Breast epithelium (tissue), 4 donors: ENCODE measurements at regions not wholly inside any gene's neighbourhood (a gene's known extent, or its start where the extent isn't known, plus 50 kb on each side); places are given as distances from the start of the nearest gene placed in this dataset.

ENCODE experiments used
- DNase-seq, 2 donors: peaks; one replicate each; pipeline ENCODE4 v3.0.0-alpha.2; 2019; ENCODE audit warnings: low spot score in 2 of 2
- H3K27ac ChIP-seq, 2 donors: fragments of 200-600 bp; sonication (generic) in 1 of 2; one replicate each; pipeline ENCODE4 v1.5.1; 2016 to 2019; ENCODE audit warnings: mild to moderate bottlenecking in 1 of 2
- H3K27me3 ChIP-seq, 2 donors: fragments of 200-600 bp; sonication (generic) in 1 of 2; one replicate each; pipeline versions ENCODE4 v1.5.1 to v1.6.0; 2017 to 2019; ENCODE audit warnings: control low read depth in 1 of 2, mild to moderate bottlenecking in 1 of 2
- H3K36me3 ChIP-seq: fragments of 200-600 bp; one replicate; pipeline ENCODE4 v1.5.1; 2019
- H3K4me1 ChIP-seq, 2 donors: fragments of 200-600 bp; sonication (generic); one replicate each; pipeline ENCODE4 v1.5.1; 2016 to 2019; ENCODE audit warnings: control low read depth in 1 of 2
- H3K4me3 ChIP-seq, 3 donors: fragments of 200-600 bp; sonication (generic); 1 replicate in 2 of 3; 2 replicates in 1 of 3; pipeline ENCODE4 v1.5.1; 2016 to 2019; ENCODE audit warnings: mild to moderate bottlenecking in 3 of 3, moderate library complexity in 2 of 3
- H3K9me3 ChIP-seq, 2 donors: fragments of 200-600 bp; sonication (generic) in 1 of 2; one replicate each; pipeline ENCODE4 v1.5.1; 2016 to 2019; ENCODE audit warnings: control low read depth in 1 of 2
- POLR2A ChIP-seq: fragments of 450-650 bp; IDR thresholded peaks from one replicate; pipeline ENCODE4 v1.6.1; 2016; ENCODE audit warnings: antibody characterized with exemption, mild to moderate bottlenecking, moderate library complexity
- POLR2AphosphoS5 ChIP-seq, 3 donors: sonication (generic); formaldehyde crosslinking; IDR thresholded peaks; one replicate each; pipeline ENCODE4 v1.6.1; 2017; ENCODE audit warnings: antibody characterized with exemption in 3 of 3
- intact Hi-C: fragments of 100-400 bp; cut with DNase I; formaldehyde crosslinking; loops from one replicate; pipeline ENCODE4 v1.15.1; 2023; ENCODE audit warnings: low total_unique reads
- TF ChIP-seq, protein P1 (sequence below), 3 donors: fragments of 450-650 bp; IDR thresholded peaks; one replicate each; pipeline ENCODE4 v1.5.1; 2016 to 2017; ENCODE audit warnings: antibody characterized with exemption in 3 of 3, mild to moderate bottlenecking in 3 of 3, moderate library complexity in 3 of 3

DNA sequence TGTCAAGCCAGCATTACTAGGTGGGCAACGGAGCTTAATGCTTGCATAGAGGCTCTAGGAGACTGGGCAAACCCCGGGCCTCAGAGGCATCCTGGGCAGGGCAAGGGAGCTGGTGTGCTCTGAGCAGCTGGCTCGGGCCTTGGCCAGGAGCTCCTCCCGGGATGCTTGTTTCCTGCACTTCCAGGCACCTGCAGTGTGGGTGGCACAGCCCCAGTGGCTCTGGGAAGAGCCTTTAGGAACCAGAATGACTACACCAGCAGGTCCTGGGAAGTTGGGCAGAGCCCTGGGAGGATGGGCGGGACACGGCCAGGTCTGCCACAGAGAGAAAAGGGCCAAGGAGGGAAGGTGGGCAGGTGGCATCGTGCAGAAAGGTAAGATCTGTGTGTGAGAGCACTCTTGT is 80.4 kb upstream of the CD93 start:
- intact Hi-C loops: no loop called here
- no peaks in the 10 kb centered on the region for H3K36me3 ChIP-seq
- H3K4me3 ChIP-seq: no peak overlapping the region
- no peak for TF ChIP-seq POLR2A
- TF ChIP-seq, protein P1, sequence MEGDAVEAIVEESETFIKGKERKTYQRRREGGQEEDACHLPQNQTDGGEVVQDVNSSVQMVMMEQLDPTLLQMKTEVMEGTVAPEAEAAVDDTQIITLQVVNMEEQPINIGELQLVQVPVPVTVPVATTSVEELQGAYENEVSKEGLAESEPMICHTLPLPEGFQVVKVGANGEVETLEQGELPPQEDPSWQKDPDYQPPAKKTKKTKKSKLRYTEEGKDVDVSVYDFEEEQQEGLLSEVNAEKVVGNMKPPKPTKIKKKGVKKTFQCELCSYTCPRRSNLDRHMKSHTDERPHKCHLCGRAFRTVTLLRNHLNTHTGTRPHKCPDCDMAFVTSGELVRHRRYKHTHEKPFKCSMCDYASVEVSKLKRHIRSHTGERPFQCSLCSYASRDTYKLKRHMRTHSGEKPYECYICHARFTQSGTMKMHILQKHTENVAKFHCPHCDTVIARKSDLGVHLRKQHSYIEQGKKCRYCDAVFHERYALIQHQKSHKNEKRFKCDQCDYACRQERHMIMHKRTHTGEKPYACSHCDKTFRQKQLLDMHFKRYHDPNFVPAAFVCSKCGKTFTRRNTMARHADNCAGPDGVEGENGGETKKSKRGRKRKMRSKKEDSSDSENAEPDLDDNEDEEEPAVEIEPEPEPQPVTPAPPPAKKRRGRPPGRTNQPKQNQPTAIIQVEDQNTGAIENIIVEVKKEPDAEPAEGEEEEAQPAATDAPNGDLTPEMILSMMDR (IDR thresholded peaks at IDR 0.05): no peak
- no peak for TF ChIP-seq POLR2AphosphoS5 (IDR thresholded peaks at IDR 0.05)
- no peak overlapping the region for H3K27ac ChIP-seq
- H3K9me3 ChIP-seq: no peaks in the 10 kb centered on the region
- H3K4me1 ChIP-seq: no peaks in the 10 kb centered on the region
- DNase-seq: no peak
- no peaks in the 10 kb centered on the region for H3K27me3 ChIP-seq

DNA sequence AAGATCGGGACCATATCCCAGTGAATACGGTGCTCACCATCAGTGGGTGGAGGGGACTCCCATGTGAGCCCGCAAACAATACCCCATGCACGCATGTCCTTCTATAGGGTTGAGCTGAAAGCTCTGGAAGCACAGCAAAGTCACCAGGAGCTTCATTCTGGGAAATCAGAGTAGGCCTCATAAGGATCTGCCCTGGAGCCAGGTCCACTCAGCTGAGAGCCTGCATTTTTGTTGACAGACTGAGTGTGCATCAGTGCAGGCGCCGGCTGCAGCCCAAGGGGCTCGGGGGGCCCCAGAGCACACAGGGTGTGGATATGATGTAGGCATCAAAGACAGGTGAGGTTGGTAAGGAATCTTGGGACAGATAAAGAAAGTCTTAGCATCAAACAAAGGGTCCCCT is 79.8 kb upstream of the CD93 start:
- Histone ChIP-seq H3K4me1 (no peaks in the 10 kb centered on the region), H3K27ac (no peak overlapping the region), H3K9me3 (no peaks in the 10 kb centered on the region), H3K4me3 (no peak overlapping the region), H3K27me3 (no peaks in the 10 kb centered on the region), H3K36me3 (no peaks in the 10 kb centered on the region)
- no peak for DNase-seq
- TF ChIP-seq POLR2AphosphoS5 (IDR thresholded peaks at IDR 0.05): no peak
- no peak for TF ChIP-seq POLR2A
- TF ChIP-seq, protein P1 (IDR thresholded peaks at IDR 0.05): no peak
- intact Hi-C loops: no loop called here

DNA sequence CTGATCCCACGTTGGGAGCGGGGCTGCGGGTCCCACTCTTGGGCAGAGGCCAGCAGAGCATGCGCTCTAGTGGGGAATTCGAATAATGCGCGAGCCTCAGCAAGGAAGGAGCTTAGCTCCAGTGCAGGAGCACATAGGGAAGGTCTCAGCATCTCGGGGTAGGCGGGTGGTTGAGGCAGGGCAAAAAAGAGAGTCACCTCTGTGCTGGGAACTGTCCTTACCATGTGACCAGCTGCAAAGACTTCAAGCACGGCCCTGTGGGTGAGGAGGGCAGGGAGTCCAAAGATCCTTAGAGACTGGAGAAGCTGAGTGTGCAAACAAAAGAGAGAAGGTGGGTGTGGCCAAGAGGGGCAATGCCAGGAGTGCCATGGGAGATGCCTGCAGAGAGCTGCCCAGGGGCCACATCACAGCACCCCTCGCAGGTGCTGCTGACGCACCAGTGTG is 79.2 kb upstream of the CD93 start:
- no peak for TF ChIP-seq POLR2A
- TF ChIP-seq POLR2AphosphoS5 (IDR thresholded peaks at IDR 0.05): no peak
- TF ChIP-seq, protein P1 (IDR thresholded peaks at IDR 0.05): no peak
- Histone ChIP-seq H3K27me3 (no peaks in the 10 kb centered on the region), H3K4me3 (no peak overlapping the region), H3K9me3 (no peaks in the 10 kb centered on the region), H3K4me1 (no peaks in the 10 kb centered on the region), H3K27ac (no peak overlapping the region), H3K36me3 (no peaks in the 10 kb centered on the region)
- intact Hi-C loops: no loop called here
- no peak for DNase-seq

DNA sequence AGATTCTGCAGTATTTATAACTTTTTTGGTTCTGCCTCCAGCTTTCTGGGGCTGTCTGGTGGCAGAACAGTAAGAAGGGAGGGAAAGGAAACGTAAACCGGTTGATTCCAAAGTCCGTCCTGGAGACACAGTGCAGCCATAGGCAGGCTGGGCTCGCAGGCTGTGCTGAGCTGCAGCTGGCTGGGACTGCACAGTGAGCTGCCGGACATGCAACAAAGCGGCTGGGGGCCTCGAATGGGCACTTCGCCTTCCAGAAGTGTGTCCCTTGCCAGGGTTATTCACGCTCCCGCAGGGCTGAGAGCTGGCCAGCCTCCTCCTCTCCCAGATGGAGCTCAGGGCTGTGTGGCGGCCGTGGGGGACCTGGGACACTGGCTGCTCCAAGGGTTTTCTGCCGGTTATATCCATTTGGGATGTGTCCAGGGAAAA is 78.1 kb upstream of the CD93 start:
- Histone ChIP-seq H3K36me3 (no peaks in the 10 kb centered on the region), H3K27me3 (no peaks in the 10 kb centered on the region), H3K27ac (no peak overlapping the region), H3K9me3 (no peaks in the 10 kb centered on the region), H3K4me3 (no peak overlapping the region), H3K4me1 (no peaks in the 10 kb centered on the region)
- intact Hi-C loops: no loop called here
- DNase-seq: no peak
- TF ChIP-seq POLR2AphosphoS5 (IDR thresholded peaks at IDR 0.05): no peak
- TF ChIP-seq POLR2A: no peak
- TF ChIP-seq, protein P1 (IDR thresholded peaks at IDR 0.05): no peak

GRCh38 chr20:23163562-23163961 is 77.4 kb upstream of the CD93 start:
- no peaks in the 10 kb centered on the region for H3K4me1 ChIP-seq
- H3K9me3 ChIP-seq: no peaks in the 10 kb centered on the region
- TF ChIP-seq, protein P1 (IDR thresholded peaks at IDR 0.05): no peak
- no peak for TF ChIP-seq POLR2AphosphoS5 (IDR thresholded peaks at IDR 0.05)
- TF ChIP-seq POLR2A: no peak
- DNase-seq: no peak
- no peak overlapping the region for H3K27ac ChIP-seq
- intact Hi-C loops: no loop called here
- no peaks in the 10 kb centered on the region for H3K36me3 ChIP-seq
- H3K27me3 ChIP-seq: no peaks in the 10 kb centered on the region
- no peak overlapping the region for H3K4me3 ChIP-seq
